Endothelial cell of umbilical vein (primary cell): ENCODE measurements at regions not wholly inside any gene's neighbourhood (a gene's known extent, or its start where the extent isn't known, plus 50 kb on each side); places are given as distances from the start of the nearest gene placed in this dataset.

Experiments
- EZH2 ChIP-seq: IDR thresholded peaks from 2 replicates; pipeline ENCODE4 v1.6.1; 2012; ENCODE audit warnings: borderline replicate concordance, low read depth, mild to moderate bottlenecking, moderate library complexity, low read length, inconsistent platforms; ENCODE audit not compliant: severe bottlenecking
- TF ChIP-seq, protein P1 (sequence below): IDR thresholded peaks from 2 replicates; pipeline ENCODE4 v1.6.1; 2011; ENCODE audit not compliant: insufficient read depth, insufficient read length
- TF ChIP-seq, protein P2 (sequence below), 2 donors: IDR thresholded peaks; 1 replicate in 1 of 2; 2 replicates in 1 of 2; pipeline ENCODE4 v1.5.1; 2011; ENCODE audit warnings: low read length in 2 of 2, mild to moderate bottlenecking in 2 of 2, moderate library complexity in 2 of 2, control low read depth in 1 of 2, inconsistent platforms in 1 of 2, low read depth in 1 of 2; ENCODE audit not compliant: insufficient read depth in 1 of 2; ENCODE audit errors: extremely low read depth in 1 of 2

DNA sequence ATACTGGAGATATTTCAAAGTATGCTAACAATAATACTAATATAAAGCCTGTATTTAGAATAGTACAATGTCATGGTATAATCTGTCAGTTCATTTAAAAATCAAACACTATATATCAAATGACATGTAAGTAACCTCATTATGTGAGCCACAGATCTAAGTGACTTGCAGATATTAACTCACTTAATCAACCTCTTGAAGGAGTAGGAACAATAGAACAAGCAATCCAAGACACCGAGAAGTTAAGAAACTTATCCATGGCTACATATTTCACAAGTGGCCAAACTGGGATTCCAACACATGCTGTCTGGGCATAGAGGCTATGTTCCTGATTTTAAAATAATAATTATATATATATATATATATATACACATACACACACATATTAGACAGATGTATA, 554.0 kb downstream of the ARAP2 start:
- TF ChIP-seq EZH2 = no peak
- TF ChIP-seq, protein P1, sequence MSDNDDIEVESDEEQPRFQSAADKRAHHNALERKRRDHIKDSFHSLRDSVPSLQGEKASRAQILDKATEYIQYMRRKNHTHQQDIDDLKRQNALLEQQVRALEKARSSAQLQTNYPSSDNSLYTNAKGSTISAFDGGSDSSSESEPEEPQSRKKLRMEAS = no peak
- TF ChIP-seq, protein P2, sequence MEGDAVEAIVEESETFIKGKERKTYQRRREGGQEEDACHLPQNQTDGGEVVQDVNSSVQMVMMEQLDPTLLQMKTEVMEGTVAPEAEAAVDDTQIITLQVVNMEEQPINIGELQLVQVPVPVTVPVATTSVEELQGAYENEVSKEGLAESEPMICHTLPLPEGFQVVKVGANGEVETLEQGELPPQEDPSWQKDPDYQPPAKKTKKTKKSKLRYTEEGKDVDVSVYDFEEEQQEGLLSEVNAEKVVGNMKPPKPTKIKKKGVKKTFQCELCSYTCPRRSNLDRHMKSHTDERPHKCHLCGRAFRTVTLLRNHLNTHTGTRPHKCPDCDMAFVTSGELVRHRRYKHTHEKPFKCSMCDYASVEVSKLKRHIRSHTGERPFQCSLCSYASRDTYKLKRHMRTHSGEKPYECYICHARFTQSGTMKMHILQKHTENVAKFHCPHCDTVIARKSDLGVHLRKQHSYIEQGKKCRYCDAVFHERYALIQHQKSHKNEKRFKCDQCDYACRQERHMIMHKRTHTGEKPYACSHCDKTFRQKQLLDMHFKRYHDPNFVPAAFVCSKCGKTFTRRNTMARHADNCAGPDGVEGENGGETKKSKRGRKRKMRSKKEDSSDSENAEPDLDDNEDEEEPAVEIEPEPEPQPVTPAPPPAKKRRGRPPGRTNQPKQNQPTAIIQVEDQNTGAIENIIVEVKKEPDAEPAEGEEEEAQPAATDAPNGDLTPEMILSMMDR (IDR thresholded peaks at IDR 0.05; ENCODE audit: extremely low read depth in 1 of 2, insufficient read depth in 1 of 2, low read depth in 1 of 2, low read length in 2 of 2) = no peak
